ENCODE measurements at regions not wholly inside any gene's neighbourhood (a gene's known extent, or its start where the extent isn't known, plus 50 kb on each side); places are given as distances from the start of the nearest gene placed in this dataset.

GRCh38 chr7:51634025-51634424 lies 317.4 kb upstream of the COBL start:
- no peak overlapping the region for H3K4me3 Mint-ChIP-seq
- H3K4me1 Mint-ChIP-seq, result no peaks in the 10 kb centered on the region
- no peaks in the 10 kb centered on the region for H3K36me3 Mint-ChIP-seq (ENCODE audit: low read depth)
- no peak overlapping the region for H3K27ac Mint-ChIP-seq
- DNase-seq, result no peak
- H3K9me3 Mint-ChIP-seq, result no peaks in the 10 kb centered on the region
- no peaks in the 10 kb centered on the region for H3K27me3 Mint-ChIP-seq
- intact Hi-C loops (cut with micrococcal nuclease), result no loop called here
- POLR2A ChIA-PET, result no interaction called here
- no peak for ATAC-seq (ENCODE audit: low read depth)
- CTCF ChIA-PET, result no interaction called here
- no peak for TF ChIP-seq CTCF (IDR thresholded peaks at IDR 0.05)

GRCh38 chr7:51633596-51633995 lies 317.0 kb upstream of the COBL start:
- CTCF ChIA-PET, result no interaction called here
- H3K27me3 Mint-ChIP-seq, result no peaks in the 10 kb centered on the region
- intact Hi-C loops (cut with micrococcal nuclease), result no loop called here

GRCh38 chr7:51633006-51633405 lies 316.4 kb upstream of the COBL start:
- H3K4me3 Mint-ChIP-seq, result no peak overlapping the region
- H3K27me3 Mint-ChIP-seq, result no peaks in the 10 kb centered on the region
- no peak for TF ChIP-seq CTCF (IDR thresholded peaks at IDR 0.05)
- DNase-seq (no peak), ATAC-seq (ENCODE audit: low read depth) (no peak)
- no peaks in the 10 kb centered on the region for H3K9me3 Mint-ChIP-seq
- no peaks in the 10 kb centered on the region for H3K36me3 Mint-ChIP-seq (ENCODE audit: low read depth)
- intact Hi-C loops (cut with micrococcal nuclease), result no loop called here
- no peaks in the 10 kb centered on the region for H3K4me1 Mint-ChIP-seq
- ChIA-PET CTCF (no interaction called here), POLR2A (no interaction called here)
- H3K27ac Mint-ChIP-seq, result no peak overlapping the region

More at GRCh38 chr7:51633596-51633995, 317.0 kb upstream of the COBL start:
- ATAC-seq (ENCODE audit: low read depth), result no peak
- Mint-ChIP-seq H3K4me1 (no peaks in the 10 kb centered on the region), H3K4me3 (no peak overlapping the region), H3K9me3 (no peaks in the 10 kb centered on the region), H3K27ac (no peak overlapping the region), H3K36me3 (ENCODE audit: low read depth) (no peaks in the 10 kb centered on the region)
- POLR2A ChIA-PET, result no interaction called here
- no peak for TF ChIP-seq CTCF (IDR thresholded peaks at IDR 0.05)
- DNase-seq, result no peak

- ChIA-PET POLR2A (no interaction called here), CTCF (no interaction called here)
- no peak for DNase-seq
- Mint-ChIP-seq H3K27ac (no peak overlapping the region), H3K9me3 (peaks cover 2% of the 10 kb centered on the region), H3K36me3 (ENCODE audit: low read depth) (no peaks in the 10 kb centered on the region), H3K27me3 (no peaks in the 10 kb centered on the region), H3K4me3 (no peak overlapping the region), H3K4me1 (no peaks in the 10 kb centered on the region)
- ATAC-seq (ENCODE audit: low read depth), result no peak
- TF ChIP-seq CTCF (IDR thresholded peaks at IDR 0.05), result no peak
- intact Hi-C loops (cut with micrococcal nuclease), result no loop called here
These were observed 314.3 kb upstream of the COBL start for GRCh38 chr7:51630933-51631332.

DNA sequence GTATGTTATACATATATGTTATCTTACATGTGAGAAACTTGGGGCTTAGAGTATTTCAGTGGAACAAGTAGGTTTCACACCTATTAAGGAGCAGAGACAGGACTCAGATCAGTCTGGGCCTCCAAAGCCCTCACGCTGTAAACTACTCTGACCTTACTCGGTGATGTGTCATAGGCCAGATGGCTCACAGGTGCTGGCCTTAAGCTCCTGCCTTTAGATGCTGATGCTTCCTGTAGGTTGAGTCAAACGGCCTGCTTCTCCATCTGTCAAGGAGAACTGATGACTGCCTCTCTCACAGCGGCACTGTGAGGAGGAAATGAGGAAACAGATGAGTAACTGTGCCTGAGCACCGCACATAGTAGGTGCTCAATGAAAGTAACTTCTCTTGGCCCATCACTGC lies 312.6 kb upstream of the COBL start:
- Mint-ChIP-seq H3K9me3 (peaks cover 2% of the 10 kb centered on the region), H3K27me3 (no peaks in the 10 kb centered on the region), H3K27ac (no peak overlapping the region), H3K4me1 (no peaks in the 10 kb centered on the region), H3K4me3 (no peak overlapping the region), H3K36me3 (ENCODE audit: low read depth) (no peaks in the 10 kb centered on the region)
- no peak for TF ChIP-seq CTCF (IDR thresholded peaks at IDR 0.05)
- CTCF ChIA-PET, result no interaction called here
- no peak for ATAC-seq (ENCODE audit: low read depth)
- no peak for DNase-seq
- intact Hi-C loops (cut with micrococcal nuclease), result no loop called here
- POLR2A ChIA-PET, result no interaction called here

Measured in activated B cell treated with CpG ODN at 0.5 μM for 24 hours (primary cell).